GM18508 (cell line): ENCODE measurements at regions not wholly inside any gene's neighbourhood (a gene's known extent, or its start where the extent isn't known, plus 50 kb on each side); places are given as distances from the start of the nearest gene placed in this dataset.

Experiments
- ATAC-seq: cut with Tn5 transposase; IDR thresholded peaks from one replicate; pipeline ENCODE4 v1.9.1; 2021; ENCODE audit warnings: moderate number of reproducible peaks; ENCODE audit not compliant: insufficient read depth, unreplicated experiment

DNA sequence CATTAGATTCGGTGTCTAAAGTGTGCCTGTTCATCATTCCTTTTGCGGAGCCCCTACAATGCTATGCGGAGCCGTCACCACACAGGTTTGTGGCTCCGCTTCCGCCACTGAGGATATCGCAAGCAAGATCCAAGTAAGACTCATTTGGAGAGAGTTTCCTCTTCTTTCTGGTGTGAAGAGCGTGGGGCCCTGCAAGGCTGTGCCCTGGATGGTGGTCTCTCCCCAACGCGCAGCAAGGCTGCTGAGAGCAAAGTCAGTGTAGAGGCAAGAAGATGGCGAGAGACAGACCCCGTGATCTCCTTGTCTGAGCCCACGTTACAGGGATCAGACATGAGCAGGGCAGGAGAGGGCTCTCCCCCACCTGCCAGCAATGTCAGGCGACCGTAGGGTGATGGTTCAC lies 96.3 kb upstream of the AFDN start:
- ATAC-seq, result no peak

GRCh38 chr6:167731216-167731615 lies 95.5 kb upstream of the AFDN start:
- ATAC-seq, result no peak

GRCh38 chr6:167731731-167732422 lies 94.8 kb upstream of the AFDN start:
- ATAC-seq, result no peak

DNA sequence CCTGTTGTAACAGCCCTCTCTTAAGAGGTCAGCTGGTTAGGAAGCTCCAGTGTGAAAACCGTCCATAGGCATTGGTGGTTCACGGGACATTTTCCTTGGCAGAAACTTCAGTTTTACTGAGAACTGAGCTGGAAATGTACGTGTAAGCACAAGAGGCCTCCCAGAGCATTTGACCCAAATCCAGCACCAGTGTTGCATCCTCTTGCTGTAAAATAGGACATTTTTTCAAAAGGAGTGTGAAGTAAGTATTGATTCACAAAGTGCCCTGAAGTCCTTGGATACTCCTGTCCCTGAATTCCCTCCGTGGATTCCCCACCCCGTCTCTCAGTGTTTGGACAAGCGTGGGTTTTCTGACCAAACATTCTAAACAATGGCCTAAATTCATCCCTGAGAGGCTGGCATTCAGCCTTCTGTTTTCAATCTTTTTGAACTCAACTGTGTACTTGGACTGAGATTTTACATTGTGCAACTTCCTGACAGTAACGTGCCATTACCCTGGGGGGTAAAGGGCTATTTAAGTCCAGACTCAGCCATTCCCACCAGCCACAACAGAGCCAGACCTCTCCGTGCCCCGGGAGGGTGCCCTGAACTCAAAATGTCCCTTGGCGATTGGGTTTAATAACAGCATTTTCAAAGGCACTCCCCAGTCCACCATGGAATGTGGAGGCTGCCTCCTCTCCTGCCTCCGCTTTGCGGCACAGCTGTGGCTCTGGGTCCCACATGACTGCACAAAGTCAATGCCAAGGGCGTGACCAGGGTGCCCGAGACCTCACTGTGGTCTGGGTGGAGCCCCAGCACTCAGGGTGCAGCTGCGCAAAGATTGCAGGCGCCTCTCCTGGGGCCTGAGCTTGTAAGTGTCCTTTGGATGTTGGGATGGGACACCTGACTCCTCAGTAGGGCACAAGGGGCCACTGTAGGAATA lies 92.7 kb upstream of the AFDN start:
- no peak for ATAC-seq

DNA sequence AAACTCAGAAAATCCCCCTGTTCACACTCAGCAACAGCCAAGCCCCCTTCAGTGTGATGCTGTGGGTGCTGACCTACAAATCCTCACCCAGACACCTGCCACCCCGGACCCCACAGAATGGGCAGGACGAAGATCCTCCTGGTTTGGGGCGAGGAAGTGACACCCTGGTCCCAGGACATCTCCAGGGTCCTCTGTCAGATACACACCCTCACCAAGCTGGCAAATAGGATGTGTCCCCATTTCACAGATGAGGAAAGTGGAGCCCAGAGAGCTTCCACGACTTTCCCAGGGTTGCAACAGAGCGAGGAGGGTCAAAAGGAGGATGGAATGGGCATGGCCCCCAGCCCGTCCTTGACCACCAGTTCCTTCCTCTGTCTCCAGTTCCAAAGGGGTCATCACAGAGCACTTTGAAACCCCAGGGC lies 92.0 kb upstream of the AFDN start:
- ATAC-seq, result no peak

DNA sequence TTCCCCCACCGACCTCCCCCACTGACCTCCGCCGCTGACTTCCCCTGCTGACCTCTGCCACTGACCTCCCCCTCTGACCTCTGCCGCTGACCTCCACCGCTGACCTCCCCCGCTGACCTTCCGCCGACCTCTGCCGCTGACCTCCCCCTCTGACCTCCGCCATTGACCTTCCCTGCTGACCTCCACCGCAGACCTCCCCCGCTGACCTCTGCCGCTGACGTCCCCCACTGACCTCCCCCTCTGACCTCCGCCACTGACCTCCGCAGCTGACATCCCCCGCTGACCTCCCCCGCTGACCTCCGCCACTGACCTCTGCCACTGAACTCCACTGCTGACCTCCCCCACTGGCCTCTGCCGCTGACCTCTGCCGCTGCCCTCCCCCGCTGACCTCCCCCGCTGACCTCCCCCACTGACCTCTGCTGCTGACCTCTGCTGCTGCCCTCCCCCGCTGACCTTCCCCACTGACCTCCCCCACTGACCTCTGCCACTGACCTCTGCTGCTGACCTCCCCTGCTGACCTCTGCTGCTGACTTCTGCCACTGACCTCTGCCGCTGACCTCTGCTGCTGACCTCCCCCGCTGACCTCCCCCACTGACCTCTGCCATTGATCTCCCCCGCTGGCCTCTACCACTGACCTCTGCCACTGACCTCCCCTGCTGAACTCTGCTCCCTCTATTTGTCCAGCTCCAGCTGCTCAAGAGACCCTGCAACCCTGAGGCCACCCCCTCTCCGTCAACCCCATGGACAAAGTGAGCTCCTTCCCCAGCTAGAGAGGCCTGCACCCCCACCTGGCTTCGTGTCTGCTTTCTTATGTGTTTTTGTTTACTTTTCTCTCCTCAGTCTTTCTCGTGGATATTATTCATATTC lies 91.4 kb upstream of the AFDN start:
- ATAC-seq, result no peak

GRCh38 chr6:167735951-167736288 lies 90.8 kb upstream of the AFDN start:
- no peak for ATAC-seq

DNA sequence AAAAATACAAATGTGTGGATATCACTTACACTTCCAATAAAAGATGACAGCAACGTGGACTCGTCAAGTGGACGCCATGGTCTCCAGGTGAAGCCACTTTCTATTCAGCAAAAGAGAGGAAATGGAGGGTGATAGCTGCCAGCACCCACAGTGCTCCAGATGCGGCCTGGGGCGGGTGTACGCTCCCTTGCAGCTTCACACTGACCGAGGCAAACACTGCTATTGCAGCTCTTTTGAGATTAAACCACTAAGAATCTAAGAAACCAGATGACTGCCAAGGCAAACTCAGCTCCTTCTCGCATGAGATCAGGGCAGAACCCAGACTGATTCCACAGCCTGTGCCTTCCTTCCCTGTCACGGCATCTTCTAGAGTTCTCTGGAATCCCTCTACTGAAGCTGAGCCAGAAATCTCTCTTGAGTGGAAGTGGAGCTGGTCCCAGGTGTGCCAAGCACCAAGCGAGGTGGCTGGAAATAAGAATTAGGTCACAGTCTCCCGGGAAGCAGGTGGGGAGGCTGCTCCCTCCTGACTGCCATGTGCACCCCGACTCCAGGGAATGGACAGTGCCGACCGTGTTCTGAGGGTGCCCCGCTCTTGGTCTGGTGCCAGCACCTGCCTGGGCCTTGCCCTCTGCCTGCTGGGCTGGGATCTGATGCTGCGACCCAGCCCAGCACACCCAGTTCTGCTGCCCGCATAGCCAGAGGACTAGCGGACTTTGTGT lies 90.1 kb upstream of the AFDN start:
- ATAC-seq, result no peak

- ATAC-seq, result no peak
Measured at GRCh38 chr6:167737205-167737830, 89.4 kb upstream of the AFDN start.

DNA sequence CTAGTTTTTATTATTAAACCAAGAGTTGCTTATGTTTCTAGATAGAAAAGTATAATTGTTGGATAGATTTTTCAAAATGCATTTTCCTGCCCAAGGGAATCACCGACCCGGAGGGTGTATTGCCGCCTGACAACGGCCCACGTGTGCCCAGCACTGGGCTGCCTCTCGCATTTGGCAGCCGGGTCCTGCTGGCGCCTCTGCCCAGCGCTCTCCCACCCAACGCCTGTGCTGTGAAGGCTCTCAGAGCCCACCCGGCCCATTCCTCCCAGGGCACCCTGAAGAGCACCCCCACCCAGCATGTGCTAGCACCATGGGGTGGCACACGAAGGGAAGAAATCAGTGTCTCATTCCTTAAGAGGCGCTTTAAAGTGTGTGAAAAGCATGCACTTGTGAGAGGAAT lies 88.3 kb upstream of the AFDN start:
- ATAC-seq, result no peak

DNA sequence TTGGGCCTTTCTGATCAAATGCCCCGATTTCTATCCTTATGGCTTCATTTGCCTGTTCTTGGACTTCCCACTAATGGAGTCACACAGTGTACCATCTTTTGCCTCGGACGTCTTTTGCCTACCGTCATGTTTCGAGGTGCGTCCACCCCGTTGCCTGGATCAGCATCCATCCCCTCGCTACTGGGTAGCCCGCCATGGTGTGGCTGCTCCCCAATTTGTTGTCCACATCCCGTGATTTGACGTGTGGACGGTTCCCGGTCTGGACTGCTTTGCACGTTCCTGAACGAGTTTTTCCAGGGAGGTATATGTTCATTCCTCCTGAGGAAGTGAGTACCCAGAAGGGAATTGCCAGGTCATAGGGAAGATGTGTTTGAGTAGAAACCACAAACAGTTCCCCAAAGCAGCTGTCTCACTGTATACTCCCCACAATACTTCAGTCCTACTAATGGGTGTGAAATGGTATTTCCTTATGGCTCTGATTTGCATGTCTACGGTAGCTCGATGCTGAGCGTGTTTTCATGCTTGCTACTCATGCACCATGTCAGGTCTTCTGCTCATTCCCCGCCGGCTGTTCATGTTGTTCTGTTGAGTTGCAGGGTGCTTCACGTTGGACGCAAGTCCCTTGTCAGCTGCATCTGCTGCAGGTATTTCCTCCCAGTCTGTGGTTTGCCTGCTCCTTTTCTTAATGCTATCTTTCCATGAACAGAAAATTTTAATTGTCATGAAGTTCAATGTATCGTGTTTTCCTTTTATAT lies 86.8 kb upstream of the AFDN start:
- no peak for ATAC-seq

- no peak for ATAC-seq
Measured at GRCh38 chr6:167742719-167743303, 83.9 kb upstream of the AFDN start.

DNA sequence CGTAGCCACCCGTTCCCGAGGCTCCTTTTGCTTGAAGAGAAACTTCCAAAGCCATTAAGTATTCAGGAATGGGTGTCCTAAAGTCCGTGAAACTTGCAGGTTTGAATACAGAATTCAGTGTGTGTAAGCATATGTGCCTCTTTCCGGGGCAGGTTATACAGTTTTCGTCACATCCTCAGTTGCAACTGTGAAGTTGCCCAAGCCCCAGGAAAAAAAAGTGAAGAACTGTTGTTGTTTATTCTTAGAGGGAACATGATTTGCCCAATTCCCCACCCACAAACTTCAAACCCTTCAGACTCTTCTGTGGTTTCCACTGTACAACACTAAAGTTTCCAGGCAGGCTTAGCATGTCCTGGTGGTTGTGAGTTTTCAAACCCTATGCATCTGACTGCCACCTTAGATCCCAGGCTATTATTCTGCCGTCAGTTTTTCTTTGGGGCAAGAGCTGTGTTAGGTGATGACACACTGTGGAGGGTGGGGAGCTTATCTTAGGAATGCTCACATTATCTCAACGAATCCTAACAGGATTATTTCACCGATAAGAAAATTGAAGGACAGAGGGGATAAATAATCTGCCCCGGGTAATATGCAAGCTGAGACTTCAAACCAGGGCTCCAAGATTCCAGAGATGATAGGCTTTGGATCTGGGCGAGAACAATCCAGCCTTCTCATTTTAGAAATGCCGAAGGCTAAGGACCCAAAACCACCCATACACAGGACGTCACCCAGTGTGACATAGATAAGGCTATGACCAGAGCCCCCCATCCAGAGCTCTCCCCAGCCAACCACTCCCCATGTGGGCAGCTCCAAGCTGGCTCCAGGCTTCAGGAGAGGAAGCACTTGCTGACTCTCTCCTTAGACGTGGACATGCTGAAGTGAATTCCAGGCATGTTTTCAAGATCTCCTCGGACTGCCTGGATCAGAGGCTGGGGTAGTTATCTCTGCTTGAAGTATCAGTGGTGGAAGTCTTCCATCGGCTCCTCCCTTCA lies 81.7 kb upstream of the AFDN start:
- ATAC-seq, result no peak

GRCh38 chr6:167745670-167746389 lies 80.9 kb upstream of the AFDN start:
- ATAC-seq, result no peak

DNA sequence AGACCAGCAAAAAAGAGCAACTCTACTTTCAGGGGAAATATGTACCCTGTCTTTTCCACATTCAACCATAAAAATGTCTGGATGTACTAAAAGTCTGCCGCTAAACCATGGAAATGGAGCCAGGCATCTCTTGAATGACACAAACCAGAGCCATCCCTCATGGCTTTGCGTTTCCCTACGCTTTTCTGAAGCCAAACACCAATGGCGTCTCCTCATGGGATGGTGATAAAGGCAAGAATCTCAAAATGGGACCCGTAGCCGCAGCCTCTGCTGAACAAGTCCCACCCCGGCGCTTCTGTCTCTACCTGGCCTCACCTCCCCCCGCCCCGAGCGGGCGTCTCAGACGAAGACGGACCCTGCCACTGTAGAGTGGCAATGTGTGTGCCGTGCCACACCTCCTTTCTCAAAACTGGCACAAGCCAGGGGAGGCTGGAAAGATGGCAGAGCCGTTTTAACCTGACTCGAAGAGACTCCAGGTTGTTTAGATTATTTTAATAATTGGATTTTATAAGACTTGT lies 80.3 kb upstream of the AFDN start:
- ATAC-seq, result no peak

DNA sequence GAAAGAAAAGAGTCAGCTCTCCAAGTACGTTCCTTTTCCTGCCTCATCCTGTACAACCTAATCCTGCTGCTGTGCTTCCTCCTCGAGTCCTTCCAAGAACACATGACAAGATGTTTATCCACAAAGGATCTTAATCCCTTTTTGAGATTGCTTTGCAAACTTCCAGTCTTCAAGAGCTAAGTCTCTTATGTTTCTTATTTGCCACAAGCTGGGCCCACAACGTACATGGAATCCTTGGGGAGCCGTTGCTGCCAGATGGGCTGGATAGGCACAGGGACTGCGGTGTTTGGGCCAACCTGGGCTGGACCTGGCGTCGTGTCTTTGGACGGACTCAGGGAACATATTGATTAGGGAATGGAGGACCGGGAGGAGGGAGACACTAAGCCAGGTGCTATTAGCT lies 79.7 kb upstream of the AFDN start:
- ATAC-seq, result no peak

GRCh38 chr6:167747645-167748044 lies 79.1 kb upstream of the AFDN start:
- ATAC-seq, result no peak
